Activated CD4-positive, alpha-beta memory T cell treated with anti-CD3 and anti-CD28 coated beads for 36 hours (primary cell): ENCODE measurements at regions not wholly inside any gene's neighbourhood (a gene's known extent, or its start where the extent isn't known, plus 50 kb on each side); places are given as distances from the start of the nearest gene placed in this dataset.

ENCODE experiments used
- CTCF ChIA-PET: fragments of 350-600 bp; sonication (Branson Sonifier 250); formaldehyde crosslinking; loops from one replicate; lab custom pipeline; 2021; ENCODE audit warnings: antibody characterized with exemption, inconsistent platforms; lab: Charles Lee
- POLR2A ChIA-PET: fragments of 350-600 bp; sonication (Branson Sonifier 250); formaldehyde crosslinking; loops from one replicate; lab custom pipeline; 2021; ENCODE audit warnings: antibody characterized with exemption; lab: Charles Lee
- DNase-seq: peaks from one replicate; pipeline ENCODE4 v3.0.0-alpha.2; 2020
- H3K27ac Mint-ChIP-seq: one replicate; pipeline ENCODE4 v1.8.0; 2021; ENCODE audit warnings: mixed read lengths
- H3K27me3 Mint-ChIP-seq: one replicate; pipeline ENCODE4 v1.8.0; 2021; ENCODE audit warnings: mixed read lengths
- H3K36me3 Mint-ChIP-seq: one replicate; pipeline ENCODE4 v1.8.0; 2021; ENCODE audit warnings: mixed read lengths
- H3K4me1 Mint-ChIP-seq: one replicate; pipeline ENCODE4 v1.8.0; 2021; ENCODE audit warnings: low read depth, mixed read lengths
- H3K4me3 Mint-ChIP-seq: one replicate; pipeline ENCODE4 v1.8.0; 2021; ENCODE audit warnings: mild to moderate bottlenecking, mixed read lengths
- H3K9me3 Mint-ChIP-seq: one replicate; pipeline ENCODE4 v1.8.0; 2021; ENCODE audit warnings: mixed read lengths
- intact Hi-C: fragments of 100-400 bp; cut with micrococcal nuclease; formaldehyde crosslinking; loops from one replicate; pipeline ENCODE4 v1.15.1; 2023

- no peak for DNase-seq
- Mint-ChIP-seq H3K27me3 (no peaks in the 10 kb centered on the region), H3K9me3 (no peaks in the 10 kb centered on the region), H3K4me3 (no peak overlapping the region), H3K4me1 (peaks cover 10% of the 10 kb centered on the region), H3K36me3 (no peaks in the 10 kb centered on the region), H3K27ac (no peak overlapping the region)
- ChIA-PET POLR2A (no interaction called here), CTCF (interaction anchor here (1.2 kb wide), 1 partner anchor 238 kb away, joined by 3 read pairs; no protein-coding TSS in a partner anchor)
- intact Hi-C loops = no loop called here
Observed at GRCh38 chr12:93181409-93181965, 196.2 kb upstream of the NUDT4 start.

- Mint-ChIP-seq H3K9me3 (no peaks in the 10 kb centered on the region), H3K4me1 (peaks cover 10% of the 10 kb centered on the region), H3K27ac (peak overlapping the region; percentile 20), H3K27me3 (no peaks in the 10 kb centered on the region), H3K4me3 (no peak overlapping the region), H3K36me3 (no peaks in the 10 kb centered on the region)
- intact Hi-C loops = no loop called here
- ChIA-PET CTCF (no interaction called here), POLR2A (no interaction called here)
- no peak for DNase-seq
Observed at GRCh38 chr12:93183940-93184671, 193.6 kb upstream of the NUDT4 start.

- Mint-ChIP-seq H3K9me3 (no peaks in the 10 kb centered on the region), H3K4me3 (no peak overlapping the region), H3K27me3 (no peaks in the 10 kb centered on the region), H3K27ac (peak overlapping the region; percentile 20), H3K4me1 (peaks cover 10% of the 10 kb centered on the region), H3K36me3 (no peaks in the 10 kb centered on the region)
- POLR2A ChIA-PET = no interaction called here
- intact Hi-C loops = no loop called here
- no peak for DNase-seq
- CTCF ChIA-PET = no interaction called here
Observed at GRCh38 chr12:93184672-93185368, 192.9 kb upstream of the NUDT4 start.

GRCh38 chr12:93185369-93185741, 192.4 kb upstream of the NUDT4 start:
- no peaks in the 10 kb centered on the region for H3K9me3 Mint-ChIP-seq
- ChIA-PET CTCF (no interaction called here), POLR2A (no interaction called here)
- peaks cover 10% of the 10 kb centered on the region for H3K4me1 Mint-ChIP-seq
- intact Hi-C loops = no loop called here
- no peak overlapping the region for H3K4me3 Mint-ChIP-seq
- H3K27ac Mint-ChIP-seq = no peak overlapping the region
- DNase-seq = no peak
- H3K27me3 Mint-ChIP-seq = no peaks in the 10 kb centered on the region
- H3K36me3 Mint-ChIP-seq = no peaks in the 10 kb centered on the region

GRCh38 chr12:93186131-93186530, 191.6 kb upstream of the NUDT4 start:
- Mint-ChIP-seq H3K36me3 (no peaks in the 10 kb centered on the region), H3K4me1 (peaks cover 10% of the 10 kb centered on the region), H3K27ac (no peak overlapping the region), H3K27me3 (no peaks in the 10 kb centered on the region), H3K9me3 (no peaks in the 10 kb centered on the region), H3K4me3 (no peak overlapping the region)
- CTCF ChIA-PET = no interaction called here
- intact Hi-C loops = no loop called here
- POLR2A ChIA-PET = no interaction called here
- DNase-seq = no peak

- no peaks in the 10 kb centered on the region for H3K36me3 Mint-ChIP-seq
- no peak overlapping the region for H3K27ac Mint-ChIP-seq
- CTCF ChIA-PET = no interaction called here
- no peak for DNase-seq
- POLR2A ChIA-PET = no interaction called here
- intact Hi-C loops = no loop called here
- H3K27me3 Mint-ChIP-seq = no peaks in the 10 kb centered on the region
- H3K4me3 Mint-ChIP-seq = no peak overlapping the region
- no peaks in the 10 kb centered on the region for H3K9me3 Mint-ChIP-seq
- peaks cover 10% of the 10 kb centered on the region for H3K4me1 Mint-ChIP-seq
Observed at GRCh38 chr12:93186621-93187020, 191.1 kb upstream of the NUDT4 start.

- no peak for DNase-seq
- no peak overlapping the region for H3K27ac Mint-ChIP-seq
- intact Hi-C loops = no loop called here
Observed at GRCh38 chr12:93191423-93191822, 186.3 kb upstream of the NUDT4 start.

GRCh38 chr12:93191956-93192355, 185.8 kb upstream of the NUDT4 start:
- H3K4me1 Mint-ChIP-seq = no peaks in the 10 kb centered on the region
- H3K4me3 Mint-ChIP-seq = no peak overlapping the region
- CTCF ChIA-PET = interaction anchor here (0.6 kb wide), 1 partner anchor 173 kb away, joined by 3 read pairs; no protein-coding TSS in a partner anchor
- intact Hi-C loops = no loop called here
- DNase-seq = no peak
- POLR2A ChIA-PET = no interaction called here
- peaks cover 7% of the 10 kb centered on the region for H3K9me3 Mint-ChIP-seq
- peaks cover 6% of the 10 kb centered on the region for H3K27me3 Mint-ChIP-seq
- H3K27ac Mint-ChIP-seq = no peak overlapping the region
- no peaks in the 10 kb centered on the region for H3K36me3 Mint-ChIP-seq

More at GRCh38 chr12:93191423-93191822, 186.3 kb upstream of the NUDT4 start:
- Mint-ChIP-seq H3K4me1 (no peaks in the 10 kb centered on the region), H3K27me3 (peaks cover 6% of the 10 kb centered on the region), H3K4me3 (no peak overlapping the region), H3K9me3 (peaks cover 7% of the 10 kb centered on the region), H3K36me3 (no peaks in the 10 kb centered on the region)
- POLR2A ChIA-PET = no interaction called here
- CTCF ChIA-PET = interaction anchor here (0.7 kb wide), 1 partner anchor 406 kb away, joined by 5 read pairs; no protein-coding TSS in a partner anchor

- Mint-ChIP-seq H3K4me3 (no peak overlapping the region), H3K4me1 (no peaks in the 10 kb centered on the region), H3K27ac (no peak overlapping the region), H3K9me3 (peaks cover 7% of the 10 kb centered on the region), H3K27me3 (peaks cover 6% of the 10 kb centered on the region), H3K36me3 (no peaks in the 10 kb centered on the region)
- POLR2A ChIA-PET = no interaction called here
- CTCF ChIA-PET = interaction anchor here (1.2 to 1.9 kb wide), 2 partner anchors 95 to 205 kb away, joined by 3 to 7 read pairs; no protein-coding TSS in a partner anchor
- intact Hi-C loops = no loop called here
- no peak for DNase-seq
Observed at GRCh38 chr12:93192878-93193277, 184.8 kb upstream of the NUDT4 start.

GRCh38 chr12:93195511-93195910, 182.2 kb upstream of the NUDT4 start:
- Mint-ChIP-seq H3K9me3 (peaks cover 7% of the 10 kb centered on the region), H3K36me3 (no peaks in the 10 kb centered on the region), H3K27me3 (peaks cover 16% of the 10 kb centered on the region), H3K27ac (no peak overlapping the region), H3K4me1 (no peaks in the 10 kb centered on the region), H3K4me3 (no peak overlapping the region)
- intact Hi-C loops = no loop called here
- CTCF ChIA-PET = no interaction called here
- no peak for DNase-seq
- POLR2A ChIA-PET = no interaction called here

GRCh38 chr12:93197067-93197593, 180.6 kb upstream of the NUDT4 start:
- Mint-ChIP-seq H3K4me1 (no peaks in the 10 kb centered on the region), H3K27ac (no peak overlapping the region), H3K36me3 (no peaks in the 10 kb centered on the region), H3K4me3 (no peak overlapping the region), H3K9me3 (peaks cover 7% of the 10 kb centered on the region), H3K27me3 (peaks cover 20% of the 10 kb centered on the region)
- DNase-seq = no peak
- ChIA-PET POLR2A (no interaction called here), CTCF (no interaction called here)
- intact Hi-C loops = no loop called here

GRCh38 chr12:93198086-93198485, 179.6 kb upstream of the NUDT4 start:
- peaks cover 22% of the 10 kb centered on the region for H3K27me3 Mint-ChIP-seq
- H3K36me3 Mint-ChIP-seq = no peaks in the 10 kb centered on the region
- peaks cover 7% of the 10 kb centered on the region for H3K9me3 Mint-ChIP-seq
- no peak overlapping the region for H3K4me3 Mint-ChIP-seq
- no peaks in the 10 kb centered on the region for H3K4me1 Mint-ChIP-seq
- no peak for DNase-seq
- ChIA-PET POLR2A (no interaction called here), CTCF (no interaction called here)
- intact Hi-C loops = no loop called here
- no peak overlapping the region for H3K27ac Mint-ChIP-seq
